ENCODE measurements at regions not wholly inside any gene's neighbourhood (a gene's known extent, or its start where the extent isn't known, plus 50 kb on each side); places are given as distances from the start of the nearest gene placed in this dataset.

GRCh38 chr3:151644986-151645385, 88.7 kb upstream of the AADACL2 start:
- TF ChIP-seq CTCF (IDR thresholded peaks at IDR 0.05) = no peak
- no peak for TF ChIP-seq POLR2AphosphoS5 (IDR thresholded peaks at IDR 0.05)
- no peak for TF ChIP-seq POLR2A (IDR thresholded peaks at IDR 0.05)

All from prostate gland (tissue), 2 donors.